SK-N-SH treated with all-trans-retinoic acid at 6 μM for 48 hours (cell line): ENCODE measurements at regions not wholly inside any gene's neighbourhood (a gene's known extent, or its start where the extent isn't known, plus 50 kb on each side); places are given as distances from the start of the nearest gene placed in this dataset.

Experiments used
- ATAC-seq: fragments of 200-7000 bp; cut with Tn5 transposase; 3 replicates; pipeline ENCODE4 v1.9.1; 2020; ENCODE audit warnings: mild to moderate bottlenecking, moderate library complexity
- ARNTL ChIP-seq: fragments of 450-650 bp; formaldehyde crosslinking; IDR thresholded peaks from 2 replicates; pipeline ENCODE4 v1.5.0; 2020; ENCODE audit warnings: low read depth, mild to moderate bottlenecking, moderate library complexity, borderline replicate concordance
- CREB5 ChIP-seq: fragments of 250-450 bp; sonication (Bioruptor Pico); IDR thresholded peaks from 2 replicates; pipeline ENCODE4 v1.5.1; 2020; ENCODE audit warnings: low read depth, mild to moderate bottlenecking, moderate library complexity
- CSRNP3 ChIP-seq: fragments of 250-450 bp; sonication (Bioruptor Pico); IDR thresholded peaks from 2 replicates; pipeline ENCODE4 v1.5.1; 2021; ENCODE audit warnings: mild to moderate bottlenecking, moderate library complexity
- ESRRG ChIP-seq: fragments of 250-450 bp; sonication (Bioruptor Pico); IDR thresholded peaks from 2 replicates; pipeline ENCODE4 v1.6.1; 2021; ENCODE audit warnings: mild to moderate bottlenecking
- GLIS3 ChIP-seq: fragments of 250-450 bp; sonication (Bioruptor Pico); IDR thresholded peaks from 2 replicates; pipeline ENCODE4 v1.5.0; 2020; ENCODE audit warnings: mild to moderate bottlenecking, moderate library complexity
- ISL1 ChIP-seq: fragments of 250-450 bp; sonication (Bioruptor Pico); IDR thresholded peaks from 2 replicates; pipeline ENCODE4 v2.1.2; 2022; ENCODE audit warnings: mild to moderate bottlenecking, moderate library complexity
- OSR1 ChIP-seq: fragments of 250-450 bp; sonication (Bioruptor Pico); IDR thresholded peaks from 2 replicates; pipeline ENCODE4 v1.8.0; 2022; ENCODE audit warnings: moderate library complexity, mild to moderate bottlenecking, inconsistent platforms
- PATZ1 ChIP-seq: fragments of 250-450 bp; sonication (Bioruptor Pico); IDR thresholded peaks from 2 replicates; pipeline ENCODE4 v1.8.0; 2020; ENCODE audit warnings: mild to moderate bottlenecking, moderate library complexity, borderline replicate concordance
- POU6F1 ChIP-seq: fragments of 250-450 bp; sonication (Bioruptor Pico); IDR thresholded peaks from 2 replicates; pipeline ENCODE4 v1.8.0; 2021; ENCODE audit warnings: low read depth, mild to moderate bottlenecking, moderate library complexity, borderline replicate concordance
- PPARA ChIP-seq: fragments of 250-450 bp; sonication (Bioruptor Pico); IDR thresholded peaks from 2 replicates; pipeline ENCODE4 v1.5.0; 2020; ENCODE audit warnings: mild to moderate bottlenecking, borderline replicate concordance
- RARB ChIP-seq: fragments of 250-450 bp; sonication (Bioruptor Pico); IDR thresholded peaks from 2 replicates; pipeline ENCODE4 v1.8.0; 2021; ENCODE audit warnings: mild to moderate bottlenecking, moderate library complexity
- SNAI2 ChIP-seq: fragments of 250-450 bp; sonication (Bioruptor Pico); IDR thresholded peaks from 2 replicates; pipeline ENCODE4 v1.5.0; 2020; ENCODE audit warnings: mild to moderate bottlenecking, moderate library complexity
- TCF4 ChIP-seq: fragments of 250-450 bp; sonication (Bioruptor Pico); IDR thresholded peaks from 2 replicates; pipeline ENCODE4 v1.8.0; 2021; ENCODE audit warnings: mild to moderate bottlenecking, moderate library complexity, borderline replicate concordance
- TOX ChIP-seq: fragments of 250-450 bp; sonication (Bioruptor Pico); IDR thresholded peaks from 2 replicates; pipeline ENCODE4 v1.8.0; 2021; ENCODE audit warnings: mild to moderate bottlenecking, moderate library complexity, borderline replicate concordance
- ZC3H10 ChIP-seq: fragments of 250-450 bp; sonication (Bioruptor Pico); IDR thresholded peaks from 2 replicates; pipeline ENCODE4 v1.5.1; 2021; ENCODE audit warnings: mild to moderate bottlenecking, moderate library complexity
- ZFP3 ChIP-seq: fragments of 250-450 bp; sonication (Bioruptor Pico); IDR thresholded peaks from 2 replicates; pipeline ENCODE4 v1.5.0; 2020; ENCODE audit warnings: mild to moderate bottlenecking, moderate library complexity
- ZFP30 ChIP-seq: fragments of 450-650 bp; formaldehyde crosslinking; IDR thresholded peaks from 2 replicates; pipeline ENCODE4 v1.5.0; 2022; ENCODE audit warnings: mild to moderate bottlenecking, moderate library complexity
- ZNF565 ChIP-seq: fragments of 450-650 bp; formaldehyde crosslinking; conservative IDR thresholded peaks from 2 replicates; pipeline ENCODE4 v1.5.0; 2020; ENCODE audit warnings: low read depth, mild to moderate bottlenecking, moderate library complexity
- ZNF8 ChIP-seq: fragments of 450-650 bp; formaldehyde crosslinking; IDR thresholded peaks from 2 replicates; pipeline ENCODE4 v1.5.0; 2020; ENCODE audit warnings: mild to moderate bottlenecking, moderate library complexity

- no peak for TF ChIP-seq PATZ1 (CRISPR knock-in tag)
- TF ChIP-seq, all 23 proteins: peak for 0
Measured at GRCh38 chr4:38456096-38456495, 207.9 kb upstream of the KLF3 start (continued).

- TF ChIP-seq CSRNP3 (CRISPR knock-in tag) (no peak), ZFP3 (CRISPR knock-in tag) (no peak), POU6F1 (no peak), GLIS3 (CRISPR knock-in tag) (no peak), ZNF565 (CRISPR knock-in tag) (no peak), ESRRG (CRISPR knock-in tag) (no peak), OSR1 (CRISPR knock-in tag) (no peak), ZFP30 (no peak), ISL1 (CRISPR knock-in tag) (no peak), PPARA (CRISPR knock-in tag) (no peak), PATZ1 (CRISPR knock-in tag) (no peak), CREB5 (CRISPR knock-in tag) (no peak), ZC3H10 (CRISPR knock-in tag) (no peak), SNAI2 (CRISPR knock-in tag) (no peak), RARB (CRISPR knock-in tag) (no peak), TOX (CRISPR knock-in tag) (no peak), TCF4 (CRISPR knock-in tag) (no peak)
- no peak for ATAC-seq
Measured at GRCh38 chr4:38461342-38461741, 202.7 kb upstream of the KLF3 start.

GRCh38 chr4:38462367-38463055 lies 201.5 kb upstream of the KLF3 start:
- no peak for ATAC-seq
- no peak for TF ChIP-seq TCF4 (CRISPR knock-in tag)
- no peak for TF ChIP-seq POU6F1
- TF ChIP-seq ESRRG (CRISPR knock-in tag): no peak
- no peak for TF ChIP-seq RARB (CRISPR knock-in tag)
- no peak for TF ChIP-seq ZNF565 (CRISPR knock-in tag)
- TF ChIP-seq ARNTL (CRISPR knock-in tag): no peak
- TF ChIP-seq ZFP30: no peak
- TF ChIP-seq ZFP3 (CRISPR knock-in tag): no peak
- no peak for TF ChIP-seq PATZ1 (CRISPR knock-in tag)
- no peak for TF ChIP-seq GLIS3 (CRISPR knock-in tag)
- no peak for TF ChIP-seq ZNF8 (CRISPR knock-in tag)
- TF ChIP-seq ISL1 (CRISPR knock-in tag): no peak
